HepG2 (cell line): ENCODE measurements at regions not wholly inside any gene's neighbourhood (a gene's known extent, or its start where the extent isn't known, plus 50 kb on each side); places are given as distances from the start of the nearest gene placed in this dataset.

ENCODE experiments used
- ARID5B ChIP-seq: IDR thresholded peaks from 2 replicates; pipeline ENCODE4 v1.4.0; 2020; ENCODE audit warnings: mild to moderate bottlenecking, missing genetic modification reagents
- CBX2 ChIP-seq, 2 experiments: fragments of 200-600 bp in 1 of 2; sonication (generic); formaldehyde crosslinking in 1 of 2; IDR thresholded peaks; 2 replicates each; pipeline versions ENCODE4 v1.7.0 to v1.8.1; 2018 to 2022; ENCODE audit warnings: low read depth in 2 of 2, low read length in 1 of 2, mild to moderate bottlenecking in 1 of 2, missing genetic modification reagents in 1 of 2
- KDM1A ChIP-seq: IDR thresholded peaks from 2 replicates; pipeline ENCODE4 v1.6.1; 2016; ENCODE audit warnings: missing compliant biosample characterization
- KLF13 ChIP-seq: sonication (generic); formaldehyde crosslinking; IDR thresholded peaks from 2 replicates; pipeline ENCODE4 v1.4.0; 2020; ENCODE audit warnings: mild to moderate bottlenecking, missing genetic modification reagents
- PAXIP1 ChIP-seq: sonication (generic); formaldehyde crosslinking; conservative IDR thresholded peaks from 2 replicates; pipeline ENCODE4 v1.4.0; 2020; ENCODE audit warnings: mild to moderate bottlenecking, missing genetic modification reagents, moderate library complexity
- PCBP1 ChIP-seq: fragments of 200-400 bp; formaldehyde crosslinking; IDR thresholded peaks from 2 replicates; pipeline ENCODE4 v1.6.1; 2017; ENCODE audit warnings: mild to moderate bottlenecking, low read depth, low read length, borderline replicate concordance
- PLSCR1 ChIP-seq: sonication (generic); formaldehyde crosslinking; IDR thresholded peaks from 2 replicates; pipeline ENCODE4 v1.5.0; 2020; ENCODE audit warnings: missing genetic modification reagents, mild to moderate bottlenecking, borderline replicate concordance
- RXRA ChIP-seq: sonication (generic); formaldehyde crosslinking; IDR thresholded peaks from 2 replicates; pipeline ENCODE4 v1.5.1; 2020; ENCODE audit warnings: missing genetic modification reagents
- SP5 ChIP-seq: IDR thresholded peaks from 2 replicates; pipeline ENCODE4 v1.6.1; 2016; ENCODE audit warnings: low read depth, borderline replicate concordance
- SRY ChIP-seq: sonication (generic); formaldehyde crosslinking; IDR thresholded peaks from 2 replicates; pipeline ENCODE4 v1.8.0; 2022; ENCODE audit warnings: mild to moderate bottlenecking, missing genetic modification reagents
- TCF7 ChIP-seq: sonication (generic); IDR thresholded peaks from 2 replicates; pipeline ENCODE4 v1.6.1; 2016; ENCODE audit warnings: antibody characterized with exemption, low read depth
- TEAD3 ChIP-seq: optimal IDR thresholded peaks from 2 replicates; pipeline ENCODE3; 2016; ENCODE audit warnings: borderline replicate concordance
- ZGPAT ChIP-seq: IDR thresholded peaks from 2 replicates; pipeline ENCODE4 v1.6.1; 2016; ENCODE audit warnings: mild to moderate bottlenecking
- ZNF264 ChIP-seq: sonication (generic); formaldehyde crosslinking; IDR thresholded peaks from 2 replicates; pipeline ENCODE4 v1.4.0; 2020; ENCODE audit warnings: missing genetic modification reagents
- ZNF484 ChIP-seq: sonication (generic); formaldehyde crosslinking; IDR thresholded peaks from 2 replicates; pipeline ENCODE4 v1.5.1; 2020; ENCODE audit warnings: mild to moderate bottlenecking, low read depth, missing genetic modification reagents, borderline replicate concordance
- ZNF691 ChIP-seq: sonication (generic); formaldehyde crosslinking; IDR thresholded peaks from 2 replicates; pipeline ENCODE4 v1.4.0; 2020; ENCODE audit warnings: missing genetic modification reagents, low read depth, mild to moderate bottlenecking, borderline replicate concordance
- ZNF720 ChIP-seq: sonication (generic); formaldehyde crosslinking; IDR thresholded peaks from 2 replicates; pipeline ENCODE4 v1.4.0; 2020; ENCODE audit warnings: missing genetic modification reagents
- TF ChIP-seq, protein P1 (sequence below): sonication (generic); formaldehyde crosslinking; IDR thresholded peaks from 2 replicates; pipeline ENCODE4 v1.5.0; 2020; ENCODE audit warnings: mild to moderate bottlenecking, low read depth, missing genetic modification reagents, borderline replicate concordance

DNA sequence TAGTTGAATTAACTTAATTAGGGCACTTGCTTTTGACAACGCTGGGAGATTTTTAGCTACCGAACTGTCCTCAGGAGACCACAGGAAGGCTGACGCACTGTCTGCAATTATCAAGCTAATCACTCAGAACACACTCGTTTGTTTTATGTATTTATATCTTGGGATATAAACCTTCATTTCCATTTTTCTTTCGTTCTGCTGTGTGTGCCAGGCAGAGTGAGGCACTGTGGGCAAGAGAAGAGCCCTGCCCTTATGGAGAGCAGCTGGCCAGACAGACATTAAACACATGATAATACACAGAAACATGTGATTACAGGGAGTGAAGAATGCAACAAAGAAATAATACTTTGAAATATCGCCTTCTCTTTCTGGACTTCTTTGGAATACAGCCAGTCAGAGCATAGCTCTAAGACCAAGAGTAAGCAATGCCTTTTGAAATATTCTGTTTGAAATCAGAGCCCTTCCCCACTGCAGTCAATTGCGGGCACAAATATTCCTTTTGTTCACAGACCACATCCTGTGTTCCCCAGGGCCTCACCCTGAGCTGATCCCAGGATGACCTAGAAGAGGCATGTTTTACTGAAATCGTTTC, 96.8 kb downstream of the ANKRD60 start (continued):
- peak; percentile 64 for TF ChIP-seq PAXIP1
- peak; percentile 84 for TF ChIP-seq ARID5B
- 0 out of 2 replicates have a peak, but pooled peaks have one; percentile 50 for TF ChIP-seq ZGPAT (CRISPR knock-in tag)
- TF ChIP-seq PCBP1 = no peak
- TF ChIP-seq KDM1A (CRISPR knock-in tag) = peak; percentile 52; the same call in 1 of the 2 replicates
- no peak for TF ChIP-seq ZNF720 (CRISPR knock-in tag)
- no peak for TF ChIP-seq KLF13
- TF ChIP-seq RXRA (CRISPR knock-in tag) = peak; percentile 39; the same call in 1 of the 2 replicates
- no peak; the same call in 1 of the 2 replicates for TF ChIP-seq CBX2 (IDR thresholded peaks at IDR 0.05; ENCODE audit: low read depth, low read length)
- TF ChIP-seq CBX2 (CRISPR knock-in tag; IDR thresholded peaks at IDR 0.05; ENCODE audit: low read depth) = 0 out of 2 replicates have a peak, but pooled peaks have one; percentile 70
- TF ChIP-seq, protein P1, sequence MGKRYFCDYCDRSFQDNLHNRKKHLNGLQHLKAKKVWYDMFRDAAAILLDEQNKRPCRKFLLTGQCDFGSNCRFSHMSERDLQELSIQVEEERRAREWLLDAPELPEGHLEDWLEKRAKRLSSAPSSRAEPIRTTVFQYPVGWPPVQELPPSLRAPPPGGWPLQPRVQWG (CRISPR knock-in tag) = no peak
- TF ChIP-seq ZNF691 (CRISPR knock-in tag) = no peak
- TF ChIP-seq TCF7 = peak; percentile 85
- no peak for TF ChIP-seq PLSCR1
- TF ChIP-seq SP5 = no peak
- no peak for TF ChIP-seq SRY (CRISPR knock-in tag)
- no peak; the same call in 1 of the 2 replicates for TF ChIP-seq ZNF264 (CRISPR knock-in tag)
- TF ChIP-seq ZNF484 = no peak
- TF ChIP-seq TEAD3 (CRISPR knock-in tag) = peak; percentile 21
